HG03457 (cell line): ENCODE measurements at regions not wholly inside any gene's neighbourhood (a gene's known extent, or its start where the extent isn't known, plus 50 kb on each side); places are given as distances from the start of the nearest gene placed in this dataset.
"Not testable (repeated sequence)": the region's sequence is repeated elsewhere in the genome, so short reads cannot be mapped to it uniquely, and the experiment has no call there.

Source experiments
- ATAC-seq: cut with Tn5 transposase; IDR thresholded peaks from one replicate; pipeline ENCODE4 v1.9.1; 2021; ENCODE audit warnings: moderate number of reproducible peaks; ENCODE audit not compliant: unreplicated experiment

- ATAC-seq: no peak
Observed at GRCh38 chr6:92337571-92337970, 1081.8 kb downstream of the EPHA7 start.

DNA sequence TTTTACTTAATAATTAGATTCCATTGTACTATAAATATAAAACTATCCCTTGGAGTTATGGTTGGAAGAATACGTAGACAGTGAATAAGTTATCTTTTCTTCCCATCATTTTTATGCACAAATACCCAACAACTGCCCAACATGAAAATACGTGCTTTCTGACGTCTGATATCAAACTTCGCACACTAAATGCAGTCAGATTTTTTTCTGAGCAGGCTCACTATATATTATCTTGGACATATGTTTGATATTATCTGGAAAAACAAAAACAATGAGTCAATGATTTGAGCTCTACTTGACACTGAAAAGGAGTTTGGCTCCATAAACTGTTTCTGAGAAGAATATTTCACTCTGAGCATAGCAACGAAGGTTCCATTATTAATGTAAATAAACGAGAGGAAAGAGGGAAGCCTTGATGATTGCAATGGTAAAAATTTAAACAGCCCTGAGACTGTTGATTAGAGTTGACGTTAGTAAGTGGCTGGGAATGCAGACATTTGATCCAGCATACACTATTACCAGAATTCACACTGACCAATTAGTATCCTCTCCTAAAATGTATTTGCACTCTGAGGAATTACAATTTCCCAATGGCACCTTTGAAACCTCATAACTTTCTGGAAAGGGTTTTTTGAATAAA is 1090.0 kb downstream of the EPHA7 start:
- no peak for ATAC-seq

DNA sequence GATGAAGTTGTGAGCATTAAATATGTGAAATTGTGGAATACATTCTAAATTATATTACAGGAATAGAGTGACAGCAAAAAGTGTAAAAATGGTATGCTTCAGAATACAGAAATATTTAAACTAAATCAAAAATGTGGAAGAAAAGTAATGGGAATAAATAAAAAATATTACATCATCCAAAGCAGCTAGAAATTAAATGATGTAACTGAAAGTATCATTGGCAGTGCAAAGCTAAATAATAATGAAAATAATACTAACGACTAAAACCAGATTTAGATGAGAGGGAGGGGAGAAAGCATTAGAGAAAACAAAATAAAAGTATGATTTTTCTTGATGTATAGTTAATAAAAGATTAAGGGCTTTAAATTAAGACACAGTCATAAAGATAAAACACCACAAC is 1104.0 kb downstream of the EPHA7 start:
- ATAC-seq: no peak

DNA sequence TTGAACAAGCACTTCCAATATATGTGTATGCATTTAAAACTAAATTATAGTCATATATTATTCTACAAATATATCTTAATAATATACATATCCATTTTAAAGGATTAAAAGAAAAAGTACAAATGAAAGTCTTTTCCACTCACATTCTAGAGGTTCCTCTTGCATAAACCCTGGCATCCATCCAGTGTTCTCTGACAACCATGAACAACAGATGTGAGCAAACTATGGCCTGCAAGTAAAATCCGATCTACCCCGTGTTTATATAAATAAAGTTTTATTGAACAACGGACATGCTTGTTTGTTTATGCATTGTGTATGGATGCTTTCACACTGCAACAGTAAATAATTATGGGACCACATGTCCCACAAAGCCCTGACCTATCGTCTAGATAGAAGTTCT is 1122.3 kb downstream of the EPHA7 start:
- ATAC-seq: no peak

DNA sequence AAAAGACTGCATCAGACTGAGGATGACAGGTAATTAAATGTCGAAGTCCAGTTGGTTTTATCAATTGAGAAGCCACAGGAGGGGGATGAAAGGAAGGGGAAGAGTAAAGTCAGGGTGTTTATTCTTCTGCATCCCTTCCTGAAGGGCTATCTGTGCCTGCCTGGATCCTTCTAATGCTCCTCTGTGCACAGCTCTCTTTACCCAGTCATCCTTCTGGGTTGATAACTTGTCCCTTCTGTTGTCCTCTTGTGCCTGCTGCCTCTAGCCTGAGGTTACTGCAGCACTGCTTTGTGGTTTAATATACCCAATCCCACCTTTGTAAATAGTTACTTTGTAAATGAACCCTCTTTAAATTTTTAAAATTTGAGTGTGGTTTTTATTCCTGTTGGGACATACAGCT is 1127.3 kb downstream of the EPHA7 start:
- ATAC-seq: no peak

- ATAC-seq: no peak
Observed at GRCh38 chr6:92289831-92290230, 1129.5 kb downstream of the EPHA7 start.

GRCh38 chr6:92281571-92282076 is 1137.7 kb downstream of the EPHA7 start:
- no peak for ATAC-seq

- no peak for ATAC-seq
Observed at GRCh38 chr6:92275150-92275549, 1144.2 kb downstream of the EPHA7 start.

GRCh38 chr6:92274588-92274987 is 1144.8 kb downstream of the EPHA7 start:
- ATAC-seq: no peak

GRCh38 chr6:92273694-92274093 is 1145.7 kb downstream of the EPHA7 start:
- ATAC-seq: no peak

DNA sequence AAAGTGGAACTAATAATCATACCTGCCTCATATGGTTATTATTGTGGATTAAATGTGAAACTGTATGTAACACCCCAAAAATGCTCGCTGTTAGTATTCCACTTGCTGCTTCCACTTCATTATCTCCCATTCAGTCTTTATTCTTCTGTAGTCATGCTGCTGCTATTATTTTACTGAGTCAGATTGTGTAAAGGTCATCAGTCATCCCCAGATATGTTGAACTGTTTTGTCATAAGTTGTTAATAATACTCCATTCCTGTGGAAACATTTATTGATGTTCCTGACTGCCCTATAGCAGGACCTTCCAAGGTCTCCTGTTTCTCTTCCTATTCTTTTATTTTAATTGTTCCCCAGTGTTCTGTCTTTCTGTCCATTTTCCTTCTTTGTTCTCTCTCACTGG is 1148.3 kb downstream of the EPHA7 start:
- no peak for ATAC-seq

DNA sequence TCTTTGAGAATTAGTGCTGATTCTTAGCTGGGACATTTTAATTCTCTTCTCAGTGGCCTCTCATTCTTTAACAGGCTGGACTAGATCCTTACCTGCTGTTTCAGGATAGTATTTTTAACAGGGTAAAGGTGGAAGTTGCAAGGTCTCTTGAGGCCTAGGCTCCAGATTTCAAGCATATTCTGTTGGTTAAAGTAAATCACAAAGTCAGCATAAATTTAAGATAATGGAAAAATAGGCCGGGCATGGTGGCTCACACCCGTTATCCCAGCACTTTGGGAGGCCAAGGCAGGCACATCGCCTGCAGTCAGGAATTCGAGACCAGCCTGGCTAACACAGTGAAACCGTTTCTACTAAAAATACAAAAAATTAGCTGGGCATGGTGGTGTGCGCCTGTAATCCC is 1149.0 kb downstream of the EPHA7 start:
- no peak for ATAC-seq

- ATAC-seq: no peak
Observed at GRCh38 chr6:92267335-92267734, 1152.0 kb downstream of the EPHA7 start.

- no peak for ATAC-seq
Observed at GRCh38 chr6:92263864-92264263, 1155.5 kb downstream of the EPHA7 start.

GRCh38 chr6:92259171-92259570 is 1160.2 kb downstream of the EPHA7 start:
- ATAC-seq: no peak

DNA sequence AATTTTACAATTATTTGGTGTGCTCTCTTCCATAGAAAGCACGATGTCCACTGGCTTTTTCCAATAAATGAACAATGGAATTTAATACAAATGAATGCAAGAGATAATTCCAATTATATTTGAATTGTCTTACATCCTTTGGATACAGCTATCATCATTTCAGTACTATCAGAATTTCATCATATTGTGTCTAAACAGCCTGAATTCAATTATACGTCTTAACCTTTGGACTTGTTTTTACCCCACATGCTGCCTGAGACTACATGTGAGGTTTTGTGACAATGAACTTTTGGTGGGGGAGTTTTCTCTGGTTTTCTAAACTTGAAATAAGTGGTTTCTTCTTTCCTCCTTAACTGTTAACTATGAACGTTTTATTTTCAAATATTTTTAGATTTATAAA is 1176.0 kb downstream of the EPHA7 start:
- no peak for ATAC-seq

DNA sequence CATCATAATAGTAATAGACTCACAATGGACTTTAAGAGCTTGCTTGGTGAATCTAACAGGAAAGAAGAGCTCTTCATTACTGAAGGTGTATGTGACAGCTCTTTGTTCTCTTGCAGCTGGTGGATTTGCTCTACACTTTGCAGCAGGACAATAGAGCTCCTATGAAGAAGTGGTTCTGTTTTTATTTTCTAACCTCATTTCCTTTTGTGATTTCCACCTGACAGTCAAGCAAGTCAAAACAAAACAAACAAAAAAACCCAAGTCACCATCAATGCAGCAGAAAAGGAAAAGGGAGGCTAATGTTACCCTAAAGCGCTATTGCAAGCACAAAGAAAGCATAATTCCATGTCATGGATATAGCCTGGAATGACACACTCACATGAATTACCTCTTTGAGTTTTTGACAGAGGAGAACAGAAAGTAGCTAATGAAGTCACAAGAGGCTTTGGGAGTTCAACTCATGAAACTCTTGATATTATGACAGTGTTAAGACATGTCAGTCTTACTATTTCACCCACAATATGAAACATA is 1188.1 kb downstream of the EPHA7 start:
- no peak for ATAC-seq

- not testable (repeated sequence) for ATAC-seq
Observed at GRCh38 chr6:92219987-92220386, 1199.4 kb downstream of the EPHA7 start.

- no peak for ATAC-seq
Observed at GRCh38 chr6:92216717-92217116, 1202.6 kb downstream of the EPHA7 start.

DNA sequence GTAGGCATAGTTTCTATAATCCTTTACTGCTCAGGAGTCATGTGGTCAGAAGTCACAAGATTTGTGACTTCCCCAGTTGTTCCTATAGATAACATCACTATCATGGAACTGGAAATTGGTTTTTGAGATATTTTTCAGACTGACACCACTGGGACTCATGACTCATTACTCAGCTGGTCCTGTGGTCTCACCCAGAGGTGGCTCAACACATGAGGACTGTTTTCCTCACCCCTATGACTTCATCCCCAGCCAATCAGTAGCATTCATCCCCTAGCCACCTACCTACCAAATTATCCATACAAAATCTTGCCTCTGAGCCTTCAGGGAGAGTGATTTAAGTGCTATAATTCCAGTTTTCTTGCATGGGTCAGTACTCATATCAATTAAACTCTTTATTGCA is 1217.7 kb downstream of the EPHA7 start:
- ATAC-seq: no peak

DNA sequence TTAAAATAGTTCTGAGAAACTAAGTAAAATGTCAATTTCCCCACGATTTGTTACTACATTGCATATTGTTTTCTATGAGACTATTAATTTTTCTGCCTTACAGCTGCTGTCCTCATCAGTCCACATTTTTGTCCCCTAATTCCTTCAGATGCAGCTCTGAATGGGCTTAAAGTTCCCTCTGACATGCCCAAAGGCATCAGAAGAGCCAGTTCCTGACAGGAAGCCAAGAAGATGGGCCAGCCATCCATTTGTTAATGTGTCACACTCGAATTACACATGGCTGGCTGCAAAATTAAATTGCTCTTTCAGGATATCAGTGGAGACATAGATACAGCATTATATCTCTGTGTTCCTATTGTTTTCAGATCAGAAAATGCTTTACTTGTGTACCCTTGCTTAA is 1223.0 kb downstream of the EPHA7 start:
- ATAC-seq: no peak

DNA sequence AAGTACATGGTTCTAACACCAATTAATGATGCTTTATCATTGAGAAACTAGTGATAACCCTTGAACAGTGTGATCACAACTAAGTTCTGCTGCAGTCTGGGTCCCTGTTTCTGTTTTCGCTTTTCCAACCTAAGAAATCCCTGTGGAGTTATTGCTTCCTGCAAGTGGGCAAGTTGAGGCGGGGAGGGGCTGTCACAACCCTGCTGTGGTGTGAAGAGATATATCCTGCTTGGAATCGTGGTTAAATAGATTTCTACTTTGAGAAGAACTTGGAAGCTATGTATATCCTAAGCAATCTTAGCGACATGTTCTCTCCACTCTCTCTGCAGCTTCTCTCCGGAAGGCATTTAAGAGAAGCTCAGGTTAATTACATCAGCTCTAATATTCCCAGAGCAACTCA is 1223.6 kb downstream of the EPHA7 start:
- ATAC-seq: no peak

DNA sequence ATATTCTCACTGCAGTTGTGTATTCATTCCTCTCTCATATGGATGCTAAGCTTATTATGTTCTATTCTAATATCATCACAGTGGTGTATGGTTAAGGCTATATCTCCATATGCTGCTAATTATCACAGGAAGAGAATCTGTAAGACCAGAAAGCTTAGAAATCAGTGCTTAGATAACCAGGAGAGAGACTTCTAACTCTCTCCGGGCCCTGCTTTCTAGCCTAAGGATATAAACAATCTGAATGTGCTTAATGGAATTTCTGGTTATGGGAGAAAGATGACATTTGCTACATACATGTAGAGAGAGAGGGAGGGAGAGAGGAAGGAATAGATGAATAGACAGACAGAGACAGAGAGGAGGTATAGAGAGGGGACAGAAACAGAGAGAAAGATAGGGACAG is 1231.3 kb downstream of the EPHA7 start:
- ATAC-seq: no peak
